Body of pancreas (tissue), 4 donors: ENCODE measurements at regions not wholly inside any gene's neighbourhood (a gene's known extent, or its start where the extent isn't known, plus 50 kb on each side); places are given as distances from the start of the nearest gene placed in this dataset.

ENCODE experiments used
- ATAC-seq: fragments of 150-250 bp; one replicate; pipeline ENCODE4 v1.9.1; 2016
- DNase-seq, 4 donors: peaks; one replicate each; pipeline ENCODE4 v3.0.0-alpha.2; 2019
- H3K27ac ChIP-seq, 4 donors: fragments of 200-600 bp; sonication (generic); 1 replicate in 3 of 4; 2 replicates in 1 of 4; pipeline versions ENCODE4 v1.5.1 to v1.6.1; 2016 to 2019; ENCODE audit warnings: mild to moderate bottlenecking in 1 of 4, mixed read lengths in 1 of 4, moderate library complexity in 1 of 4
- H3K27me3 ChIP-seq, 2 donors: fragments of 200-600 bp; sonication (generic); one replicate each; pipeline ENCODE4 v1.6.0; 2016; ENCODE audit warnings: mild to moderate bottlenecking in 1 of 2
- H3K36me3 ChIP-seq, 2 donors: fragments of 200-600 bp; sonication (generic); replicated peaks in 1 of 2; 2 replicates each; pipeline ENCODE4 v1.5.1; 2016; ENCODE audit warnings: low read depth in 2 of 2; ENCODE audit not compliant: insufficient read depth in 1 of 2
- H3K4me1 ChIP-seq: fragments of 200-600 bp; sonication (generic); one replicate; pipeline ENCODE4 v1.6.0; 2016
- H3K4me3 ChIP-seq, 2 donors: fragments of 200-600 bp; sonication (generic); 1 replicate in 1 of 2; 2 replicates in 1 of 2; pipeline ENCODE4 v1.5.1; 2016 to 2019
- H3K9me3 ChIP-seq, 3 donors: fragments of 200-600 bp; sonication (generic); 1 replicate in 2 of 3; 2 replicates in 1 of 3; pipeline ENCODE4 v1.5.1; 2016
- POLR2A ChIP-seq, 3 donors: fragments of 450-650 bp; IDR thresholded peaks; one replicate each; pipeline ENCODE4 v1.6.1; 2016; ENCODE audit warnings: antibody characterized with exemption in 3 of 3, mild to moderate bottlenecking in 2 of 3
- WGBS, 2 donors: methylation state at CpG; one replicate each; pipeline ENCODE4 v1.1.5; 2017; 5-methylcytosine and 5-hydroxymethylcytosine counted together
- intact Hi-C: fragments of 100-400 bp; cut with DNase I; formaldehyde crosslinking; loops from one replicate; pipeline ENCODE4 v1.15.1; 2023
- TF ChIP-seq, protein P1 (sequence below), 7 experiments: fragments of 450-650 bp in 4 of 7; fragments of 200-600 bp in 3 of 7; sonication (generic) in 3 of 7; IDR thresholded peaks; one replicate each; pipeline ENCODE4 v1.5.1; 2016 to 2019; ENCODE audit warnings: antibody characterized with exemption in 7 of 7

- no peak overlapping the region for H3K27ac ChIP-seq
- ATAC-seq: no peak
- intact Hi-C loops: no loop called here
- no peaks in the 10 kb centered on the region for H3K4me1 ChIP-seq
- H3K36me3 ChIP-seq: no peaks in the 10 kb centered on the region
- WGBS, 2 donors: 86 to 91% methylated on average over 10 of the region's 10 CpGs
- H3K9me3 ChIP-seq: no peaks in the 10 kb centered on the region
- DNase-seq: no peak
- H3K27me3 ChIP-seq: no peaks in the 10 kb centered on the region
- H3K4me3 ChIP-seq: no peak overlapping the region
- TF ChIP-seq POLR2A (IDR thresholded peaks at IDR 0.05): no peak
- TF ChIP-seq, protein P1, sequence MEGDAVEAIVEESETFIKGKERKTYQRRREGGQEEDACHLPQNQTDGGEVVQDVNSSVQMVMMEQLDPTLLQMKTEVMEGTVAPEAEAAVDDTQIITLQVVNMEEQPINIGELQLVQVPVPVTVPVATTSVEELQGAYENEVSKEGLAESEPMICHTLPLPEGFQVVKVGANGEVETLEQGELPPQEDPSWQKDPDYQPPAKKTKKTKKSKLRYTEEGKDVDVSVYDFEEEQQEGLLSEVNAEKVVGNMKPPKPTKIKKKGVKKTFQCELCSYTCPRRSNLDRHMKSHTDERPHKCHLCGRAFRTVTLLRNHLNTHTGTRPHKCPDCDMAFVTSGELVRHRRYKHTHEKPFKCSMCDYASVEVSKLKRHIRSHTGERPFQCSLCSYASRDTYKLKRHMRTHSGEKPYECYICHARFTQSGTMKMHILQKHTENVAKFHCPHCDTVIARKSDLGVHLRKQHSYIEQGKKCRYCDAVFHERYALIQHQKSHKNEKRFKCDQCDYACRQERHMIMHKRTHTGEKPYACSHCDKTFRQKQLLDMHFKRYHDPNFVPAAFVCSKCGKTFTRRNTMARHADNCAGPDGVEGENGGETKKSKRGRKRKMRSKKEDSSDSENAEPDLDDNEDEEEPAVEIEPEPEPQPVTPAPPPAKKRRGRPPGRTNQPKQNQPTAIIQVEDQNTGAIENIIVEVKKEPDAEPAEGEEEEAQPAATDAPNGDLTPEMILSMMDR (IDR thresholded peaks at IDR 0.05): no peak
Measured at GRCh38 chr6:167721291-167721690, 105.4 kb upstream of the AFDN start.

DNA sequence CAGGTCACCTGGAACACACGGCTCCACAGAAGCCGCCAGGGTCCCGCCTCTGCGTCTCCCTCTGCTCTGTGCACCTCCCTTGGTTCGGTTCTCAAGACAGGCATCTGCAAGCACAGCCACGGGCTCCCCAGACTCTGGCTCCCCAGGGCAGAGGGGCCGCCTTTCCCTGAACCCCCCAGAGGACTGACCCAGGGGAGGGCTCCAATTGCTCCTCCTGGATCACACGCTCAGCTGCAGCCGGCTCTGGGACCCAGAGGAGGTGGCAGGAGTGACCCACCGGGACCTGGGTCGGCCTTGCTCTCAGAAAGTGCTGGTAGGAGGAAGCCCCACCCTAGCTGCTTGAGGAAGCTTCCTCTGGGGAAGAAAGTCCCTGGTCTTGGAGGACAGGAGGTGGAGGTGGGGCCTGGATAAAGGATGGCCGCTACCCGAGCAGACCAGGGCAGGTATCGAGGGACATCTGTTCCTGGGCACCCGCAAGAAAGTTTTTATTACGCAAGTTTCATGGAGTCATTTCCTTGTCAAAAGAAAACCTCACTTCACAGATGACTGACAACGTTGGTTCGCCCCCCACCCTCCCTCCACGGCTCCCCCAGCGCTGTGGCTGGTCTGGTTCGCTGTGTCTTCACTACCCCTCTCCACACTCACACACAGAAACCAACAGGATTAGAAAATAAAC, 103.9 kb upstream of the AFDN start:
- no peak overlapping the region for H3K27ac ChIP-seq
- H3K4me1 ChIP-seq: no peaks in the 10 kb centered on the region
- DNase-seq (no peak), ATAC-seq (no peak)
- no peaks in the 10 kb centered on the region for H3K36me3 ChIP-seq
- TF ChIP-seq POLR2A (IDR thresholded peaks at IDR 0.05): no peak
- TF ChIP-seq, protein P1 (IDR thresholded peaks at IDR 0.05): no peak
- intact Hi-C loops: no loop called here
- WGBS, 2 donors: 70 to 79% methylated on average over 18 to 20 of the region's 21 CpGs
- no peaks in the 10 kb centered on the region for H3K27me3 ChIP-seq
- no peaks in the 10 kb centered on the region for H3K9me3 ChIP-seq
- no peak overlapping the region for H3K4me3 ChIP-seq

- no peak for DNase-seq
- no peaks in the 10 kb centered on the region for H3K27me3 ChIP-seq
- WGBS, 2 donors: 95 to 96% methylated on average over 8 of the region's 8 CpGs
- H3K9me3 ChIP-seq: no peaks in the 10 kb centered on the region
- H3K36me3 ChIP-seq: no peaks in the 10 kb centered on the region
- no peak for ATAC-seq
- no peak overlapping the region for H3K4me3 ChIP-seq
- TF ChIP-seq, protein P1 (IDR thresholded peaks at IDR 0.05): no peak
- intact Hi-C loops: no loop called here
- no peak overlapping the region for H3K27ac ChIP-seq
- H3K4me1 ChIP-seq: no peaks in the 10 kb centered on the region
Measured at GRCh38 chr6:167726043-167726621, 100.6 kb upstream of the AFDN start.

DNA sequence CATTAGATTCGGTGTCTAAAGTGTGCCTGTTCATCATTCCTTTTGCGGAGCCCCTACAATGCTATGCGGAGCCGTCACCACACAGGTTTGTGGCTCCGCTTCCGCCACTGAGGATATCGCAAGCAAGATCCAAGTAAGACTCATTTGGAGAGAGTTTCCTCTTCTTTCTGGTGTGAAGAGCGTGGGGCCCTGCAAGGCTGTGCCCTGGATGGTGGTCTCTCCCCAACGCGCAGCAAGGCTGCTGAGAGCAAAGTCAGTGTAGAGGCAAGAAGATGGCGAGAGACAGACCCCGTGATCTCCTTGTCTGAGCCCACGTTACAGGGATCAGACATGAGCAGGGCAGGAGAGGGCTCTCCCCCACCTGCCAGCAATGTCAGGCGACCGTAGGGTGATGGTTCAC, 96.3 kb upstream of the AFDN start:
- Histone ChIP-seq H3K4me1 (peaks cover 13% of the 10 kb centered on the region), H3K27me3 (no peaks in the 10 kb centered on the region), H3K27ac (no peak overlapping the region), H3K9me3 (no peaks in the 10 kb centered on the region), H3K4me3 (no peak overlapping the region), H3K36me3 (no peaks in the 10 kb centered on the region)
- TF ChIP-seq, protein P1 (IDR thresholded peaks at IDR 0.05): no peak
- no peak for TF ChIP-seq POLR2A (IDR thresholded peaks at IDR 0.05)
- intact Hi-C loops: no loop called here
- 89 to 91% methylated on average over 12 to 15 of the region's 15 CpGs for WGBS, 2 donors
- no peak for DNase-seq
- ATAC-seq: no peak

GRCh38 chr6:167731216-167731615, 95.5 kb upstream of the AFDN start:
- no peak overlapping the region for H3K4me3 ChIP-seq

More at GRCh38 chr6:167731216-167731615, 95.5 kb upstream of the AFDN start:
- no peak overlapping the region for H3K27ac ChIP-seq
- no peaks in the 10 kb centered on the region for H3K9me3 ChIP-seq
- no peaks in the 10 kb centered on the region for H3K27me3 ChIP-seq
- ATAC-seq: no peak
- TF ChIP-seq, protein P1 (IDR thresholded peaks at IDR 0.05): no peak
- TF ChIP-seq POLR2A (IDR thresholded peaks at IDR 0.05): no peak
- 88 to 90% methylated on average over 17 to 19 of the region's 19 CpGs for WGBS, 2 donors
- intact Hi-C loops: no loop called here
- peaks cover 16% of the 10 kb centered on the region for H3K4me1 ChIP-seq
- no peaks in the 10 kb centered on the region for H3K36me3 ChIP-seq
- DNase-seq: no peak
